Neutrophil (primary cell): ENCODE measurements at regions not wholly inside any gene's neighbourhood (a gene's known extent, or its start where the extent isn't known, plus 50 kb on each side); places are given as distances from the start of the nearest gene placed in this dataset.

ENCODE experiments used
- H3K27ac ChIP-seq: fragments of 200-600 bp; sonication (generic); 2 replicates; pipeline ENCODE4 v1.5.1; 2016; ENCODE audit warnings: mild to moderate bottlenecking, moderate library complexity
- H3K27me3 ChIP-seq: fragments of 200-600 bp; sonication (generic); 2 replicates; pipeline ENCODE4 v1.6.0; 2016; ENCODE audit warnings: mild to moderate bottlenecking
- H3K36me3 ChIP-seq: fragments of 200-600 bp; sonication (generic); 2 replicates; pipeline ENCODE4 v1.5.1; 2017
- H3K4me1 ChIP-seq, 2 experiments: fragments of 200-600 bp in 1 of 2; sonication (generic) in 1 of 2; 1 replicate in 1 of 2; 2 replicates in 1 of 2; pipeline versions ENCODE4 v1.5.1 to v1.6.1; 2013 to 2016; ENCODE audit warnings: low read depth in 1 of 2, low read length in 1 of 2, mild to moderate bottlenecking in 1 of 2, moderate library complexity in 1 of 2; ENCODE audit not compliant: control insufficient read depth in 1 of 2, insufficient read depth in 1 of 2
- H3K4me3 ChIP-seq, 2 experiments: fragments of 200-600 bp in 1 of 2; sonication (generic) in 1 of 2; 1 replicate in 1 of 2; 2 replicates in 1 of 2; pipeline ENCODE4 v1.5.1; 2013 to 2016; ENCODE audit warnings: low read depth in 1 of 2, low read length in 1 of 2, mild to moderate bottlenecking in 1 of 2, moderate library complexity in 1 of 2
- H3K9me3 ChIP-seq: fragments of 200-600 bp; sonication (generic); 2 replicates; pipeline ENCODE4 v1.5.1; 2016
- CTCF ChIP-seq: fragments of 200-600 bp; sonication (generic); IDR thresholded peaks from 2 replicates; pipeline ENCODE4 v1.5.1; 2016; ENCODE audit warnings: antibody characterized with exemption

- H3K9me3 ChIP-seq: no peaks in the 10 kb centered on the region
- H3K27ac ChIP-seq: no peak overlapping the region
- no peaks in the 10 kb centered on the region for H3K4me1 ChIP-seq
- no peak for TF ChIP-seq CTCF
- no peaks in the 10 kb centered on the region for H3K27me3 ChIP-seq
- H3K36me3 ChIP-seq: no peaks in the 10 kb centered on the region
- no peak overlapping the region for H3K4me3 ChIP-seq
These were observed 103.5 kb upstream of the KCNAB1 start for GRCh38 chr3:156016902-156017301.

GRCh38 chr3:156017352-156018030, 102.9 kb upstream of the KCNAB1 start:
- H3K27me3 ChIP-seq: no peaks in the 10 kb centered on the region
- no peaks in the 10 kb centered on the region for H3K36me3 ChIP-seq
- no peak overlapping the region for H3K27ac ChIP-seq
- H3K9me3 ChIP-seq: no peaks in the 10 kb centered on the region
- no peak for TF ChIP-seq CTCF
- no peak overlapping the region for H3K4me3 ChIP-seq
- no peaks in the 10 kb centered on the region for H3K4me1 ChIP-seq

GRCh38 chr3:156024904-156025533, 95.4 kb upstream of the KCNAB1 start:
- H3K27ac ChIP-seq: no peak overlapping the region
- H3K9me3 ChIP-seq: no peaks in the 10 kb centered on the region
- no peak for TF ChIP-seq CTCF
- H3K4me3 ChIP-seq: no peak overlapping the region
- H3K27me3 ChIP-seq: no peaks in the 10 kb centered on the region
- no peaks in the 10 kb centered on the region for H3K36me3 ChIP-seq
- H3K4me1 ChIP-seq: no peaks in the 10 kb centered on the region

- Histone ChIP-seq H3K27ac (no peak overlapping the region), H3K36me3 (no peaks in the 10 kb centered on the region), H3K4me1 (no peaks in the 10 kb centered on the region), H3K4me3 (no peak overlapping the region), H3K9me3 (no peaks in the 10 kb centered on the region), H3K27me3 (no peaks in the 10 kb centered on the region)
- TF ChIP-seq CTCF: no peak
These were observed 91.2 kb upstream of the KCNAB1 start for GRCh38 chr3:156029208-156029607.

- Histone ChIP-seq H3K36me3 (no peaks in the 10 kb centered on the region), H3K9me3 (no peaks in the 10 kb centered on the region), H3K27ac (no peak overlapping the region), H3K27me3 (no peaks in the 10 kb centered on the region), H3K4me3 (no peak overlapping the region), H3K4me1 (no peaks in the 10 kb centered on the region)
- no peak for TF ChIP-seq CTCF
These were observed 89.7 kb upstream of the KCNAB1 start for GRCh38 chr3:156030723-156031122.
